Glutamatergic neuron (in vitro differentiated cells): ENCODE measurements at regions not wholly inside any gene's neighbourhood (a gene's known extent, or its start where the extent isn't known, plus 50 kb on each side); places are given as distances from the start of the nearest gene placed in this dataset.
"Not testable (repeated sequence)": the region's sequence is repeated elsewhere in the genome, so short reads cannot be mapped to it uniquely, and the experiment has no call there.

Experiments used
- DNase-seq: peaks from one replicate; pipeline ENCODE4 v3.0.0; 2022
- H3K27ac Mint-ChIP-seq: one replicate; pipeline ENCODE4 v1.8.0; 2020; ENCODE audit warnings: mild to moderate bottlenecking, mixed read lengths, inconsistent platforms; ENCODE audit not compliant: unreplicated experiment
- H3K27me3 Mint-ChIP-seq: one replicate; pipeline ENCODE4 v1.8.0; 2020; ENCODE audit warnings: mild to moderate bottlenecking, moderate library complexity, mixed read lengths, inconsistent platforms; ENCODE audit not compliant: unreplicated experiment
- H3K36me3 Mint-ChIP-seq: one replicate; pipeline ENCODE4 v1.8.0; 2020; ENCODE audit warnings: mild to moderate bottlenecking, mixed read lengths, inconsistent platforms; ENCODE audit not compliant: unreplicated experiment
- H3K4me1 Mint-ChIP-seq: one replicate; pipeline ENCODE4 v1.8.0; 2020; ENCODE audit warnings: mild to moderate bottlenecking, low read depth, mixed read lengths, inconsistent platforms; ENCODE audit not compliant: unreplicated experiment
- H3K4me3 Mint-ChIP-seq: one replicate; pipeline ENCODE4 v1.8.0; 2020; ENCODE audit warnings: mild to moderate bottlenecking, mixed read lengths, inconsistent platforms; ENCODE audit not compliant: unreplicated experiment
- H3K9me3 Mint-ChIP-seq: one replicate; pipeline ENCODE4 v1.8.0; 2020; ENCODE audit warnings: mild to moderate bottlenecking, moderate library complexity, mixed read lengths, inconsistent platforms; ENCODE audit not compliant: unreplicated experiment
- CTCF ChIP-seq: fragments of 200-600 bp; sonication (generic); IDR thresholded peaks from one replicate; pipeline ENCODE4 v1.5.0; 2021; ENCODE audit not compliant: partially characterized antibody, unreplicated experiment

DNA sequence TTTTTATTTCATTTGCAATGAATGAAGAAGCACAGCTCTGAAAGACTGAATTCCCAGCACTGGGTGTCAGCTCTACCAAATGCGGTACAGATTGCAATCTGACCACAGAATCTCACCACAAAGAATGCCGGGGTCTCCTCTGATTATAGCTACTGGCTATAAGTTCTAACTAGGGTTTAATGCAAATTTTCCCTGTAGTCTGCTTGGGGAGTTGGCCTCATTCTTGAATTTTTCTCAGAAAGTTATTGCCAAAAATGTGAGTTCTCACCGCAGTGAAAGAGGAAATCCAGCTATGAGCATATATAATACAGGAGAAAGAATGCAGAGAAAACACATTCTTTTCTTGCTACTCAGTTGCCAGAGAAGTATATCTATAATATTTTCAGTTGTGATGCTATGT, 1255.7 kb upstream of the LRRTM3 start:
- Mint-ChIP-seq H3K27me3 (peaks cover 2% of the 10 kb centered on the region), H3K4me1 (no peaks in the 10 kb centered on the region), H3K9me3 (no peaks in the 10 kb centered on the region), H3K4me3 (no peak overlapping the region), H3K27ac (no peak overlapping the region), H3K36me3 (peaks cover 5% of the 10 kb centered on the region)
- TF ChIP-seq CTCF: no peak
- DNase-seq: no peak

DNA sequence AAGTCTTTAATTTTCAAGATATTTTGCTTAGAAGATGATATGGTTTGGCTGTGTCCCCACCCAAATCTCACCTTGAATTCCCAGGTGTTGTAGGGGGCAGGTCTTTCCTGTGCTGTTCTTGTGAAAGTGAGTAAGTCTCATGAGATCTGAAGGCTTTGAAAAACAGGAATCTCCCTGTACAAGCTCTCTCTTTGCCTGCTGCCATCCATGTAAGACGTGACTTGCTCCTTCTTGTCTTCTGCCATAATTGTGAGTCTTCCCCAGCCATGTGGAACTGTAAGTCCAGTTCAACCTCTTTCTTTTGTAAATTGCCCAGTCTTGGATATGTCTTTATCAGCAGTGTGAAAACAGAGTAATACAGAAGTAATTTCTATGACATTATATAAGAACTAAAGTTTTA, 1255.2 kb upstream of the LRRTM3 start:
- H3K9me3 Mint-ChIP-seq, H3K27ac Mint-ChIP-seq, DNase-seq, H3K36me3 Mint-ChIP-seq, H3K4me3 Mint-ChIP-seq, H3K4me1 Mint-ChIP-seq, H3K27me3 Mint-ChIP-seq: not testable (repeated sequence)

DNA sequence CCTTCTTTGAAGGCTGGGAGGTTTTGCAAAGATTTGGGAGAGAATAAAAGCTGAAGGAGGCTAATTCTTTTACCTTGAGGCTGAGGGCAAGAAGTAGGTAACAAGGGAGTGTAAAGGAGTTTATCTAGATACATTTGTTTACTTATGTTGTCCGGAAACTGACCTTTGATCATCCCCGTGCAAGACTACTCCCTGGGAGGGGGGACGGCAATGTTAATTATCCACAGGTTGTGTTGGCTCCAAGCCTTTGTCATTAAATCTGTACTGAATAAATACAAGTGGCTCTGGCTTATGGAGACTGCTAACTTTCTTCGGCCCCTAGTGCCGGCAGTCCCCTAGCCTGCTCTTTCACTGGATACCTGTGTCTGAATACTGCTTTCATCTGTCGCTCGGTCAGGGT, 1250.6 kb upstream of the LRRTM3 start:
- no peak overlapping the region for H3K4me3 Mint-ChIP-seq
- TF ChIP-seq CTCF: no peak
- no peaks in the 10 kb centered on the region for H3K4me1 Mint-ChIP-seq
- H3K27me3 Mint-ChIP-seq: peaks cover 2% of the 10 kb centered on the region
- H3K9me3 Mint-ChIP-seq: no peaks in the 10 kb centered on the region
- H3K27ac Mint-ChIP-seq: no peak overlapping the region
- DNase-seq: no peak
- H3K36me3 Mint-ChIP-seq: peaks cover 5% of the 10 kb centered on the region

DNA sequence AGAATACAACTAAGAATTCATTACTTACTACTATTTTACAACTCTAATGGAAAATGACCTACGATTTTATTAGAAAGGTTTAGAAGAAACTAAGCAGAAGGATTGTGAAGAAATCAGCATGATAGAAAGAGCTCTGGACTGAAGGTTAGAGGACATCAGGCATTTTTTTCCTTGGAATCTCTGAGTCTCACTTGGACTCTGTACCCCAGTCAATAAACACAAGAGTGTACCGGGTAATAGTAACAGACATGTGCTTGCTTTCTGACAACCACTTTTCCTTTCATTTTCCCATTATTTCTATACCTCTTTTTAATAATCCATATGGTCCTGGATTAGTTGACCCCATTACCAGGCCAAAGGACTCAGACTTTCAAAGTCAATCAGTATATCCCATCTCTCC, 1240.9 kb upstream of the LRRTM3 start:
- Mint-ChIP-seq H3K27ac (no peak overlapping the region), H3K4me1 (no peaks in the 10 kb centered on the region), H3K9me3 (no peaks in the 10 kb centered on the region), H3K27me3 (no peaks in the 10 kb centered on the region), H3K4me3 (no peak overlapping the region), H3K36me3 (no peaks in the 10 kb centered on the region)
- TF ChIP-seq CTCF: no peak
- no peak for DNase-seq

GRCh38 chr10:65701168-65701776, 1224.6 kb upstream of the LRRTM3 start:
- no peak for DNase-seq
- no peaks in the 10 kb centered on the region for H3K9me3 Mint-ChIP-seq
- no peak for TF ChIP-seq CTCF
- H3K27ac Mint-ChIP-seq: no peak overlapping the region
- no peak overlapping the region for H3K4me3 Mint-ChIP-seq
- no peaks in the 10 kb centered on the region for H3K36me3 Mint-ChIP-seq
- H3K4me1 Mint-ChIP-seq: no peaks in the 10 kb centered on the region
- no peaks in the 10 kb centered on the region for H3K27me3 Mint-ChIP-seq
